Sigmoid colon (tissue), 3 donors: ENCODE measurements at regions not wholly inside any gene's neighbourhood (a gene's known extent, or its start where the extent isn't known, plus 50 kb on each side); places are given as distances from the start of the nearest gene placed in this dataset.

Experiments
- CTCF ChIP-seq, 4 experiments: fragments of 450-650 bp in 3 of 4; fragments of 200-600 bp in 1 of 4; IDR thresholded peaks; one replicate each; pipeline ENCODE4 v1.5.1; 2016 to 2019; ENCODE audit warnings: antibody characterized with exemption in 4 of 4, mild to moderate bottlenecking in 3 of 4, moderate library complexity in 2 of 4
- POLR2A ChIP-seq, 2 donors: fragments of 450-650 bp; IDR thresholded peaks; one replicate each; pipeline ENCODE4 v1.6.1; 2016; ENCODE audit warnings: antibody characterized with exemption in 2 of 2, mild to moderate bottlenecking in 2 of 2, moderate library complexity in 2 of 2

DNA sequence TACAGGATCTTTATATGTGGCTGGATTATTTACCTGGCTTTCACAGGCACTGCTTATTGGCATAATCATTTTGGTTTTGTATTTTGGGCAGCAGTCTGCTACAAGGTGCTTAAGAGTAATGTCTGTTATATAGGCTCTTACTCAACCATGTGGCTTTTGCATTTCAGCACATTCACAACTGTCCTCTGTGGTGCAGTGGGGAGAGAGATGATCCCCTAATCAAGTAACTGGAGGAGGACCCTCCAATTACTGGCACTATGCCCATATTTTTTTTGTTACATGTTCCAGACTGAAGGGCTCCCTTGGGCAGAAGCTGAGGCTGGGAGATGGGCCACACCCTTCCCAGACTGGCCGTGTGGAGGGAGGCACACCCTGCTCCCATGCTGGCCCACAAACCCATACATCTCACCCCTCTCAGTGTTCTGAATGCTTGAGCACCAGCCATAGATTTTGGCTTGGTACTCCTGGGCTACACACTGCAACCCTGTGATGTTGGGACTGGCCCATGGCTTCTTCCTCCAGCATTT is 173.5 kb downstream of the FAM174A start:
- TF ChIP-seq POLR2A (IDR thresholded peaks at IDR 0.05) = no peak
- no peak for TF ChIP-seq CTCF (IDR thresholded peaks at IDR 0.05)
